HepG2 (cell line): ENCODE measurements at regions not wholly inside any gene's neighbourhood (a gene's known extent, or its start where the extent isn't known, plus 50 kb on each side); places are given as distances from the start of the nearest gene placed in this dataset.

Source experiments
- ATAC-seq: fragments of 200-7000 bp; cut with Tn5 transposase; 3 replicates; pipeline ENCODE4 v1.9.1; 2020; ENCODE audit warnings: mild to moderate bottlenecking, moderate library complexity
- BruUV-seq: library from RNA; stranded (reverse); fragments of 400-500 nt; replicated peaks from 2 replicates; lab custom pipeline; 2021; lab: Mats Ljungman, UMichigan
- CTCF ChIA-PET: fragments of 300-600 bp; formaldehyde crosslinking; extraction: SDS; loops from one replicate; lab custom pipeline; 2021; ENCODE audit warnings: low total read pairs, inconsistent platforms, low intra/inter-chr PET ratio; lab: Yijun Ruan, JAX
- POLR2A ChIA-PET: fragments of 350-600 bp; sonication (Branson Sonifier 250); formaldehyde crosslinking; loops from one replicate; lab custom pipeline; 2020; ENCODE audit warnings: antibody characterized with exemption, inconsistent platforms; lab: Yijun Ruan, JAX
- DNase-seq: peaks from one replicate; pipeline ENCODE4 v3.0.0-alpha.2; 2015; ENCODE audit warnings: low spot score
- FAIRE-seq: peaks from 3 replicates; lab custom pipeline; 2011; peaks lifted over from hg19 to GRCh38; lab: Jason Lieb, UNC
- H2AFZ ChIP-seq: one replicate; pipeline ENCODE4 v1.6.1; 2011; ENCODE audit warnings: low read length, inconsistent platforms
- H3K27ac ChIP-seq: fragments of 300-600 bp; 3 replicates; pipeline ENCODE4 v1.8.0; 2011; ENCODE audit warnings: mixed run types, mild to moderate bottlenecking, mixed read lengths, low read length, inconsistent platforms; ENCODE audit not compliant: insufficient read depth; ENCODE audit errors: extremely low read length
- H3K27me3 ChIP-seq, 2 experiments: fragments of 200-600 bp in 1 of 2; 2 replicates in 1 of 2; 3 replicates in 1 of 2; pipeline versions ENCODE4 v1.6.0 to v1.8.0; 2011; ENCODE audit warnings: low read length in 2 of 2, mild to moderate bottlenecking in 2 of 2, moderate library complexity in 2 of 2, inconsistent platforms in 1 of 2; ENCODE audit not compliant: insufficient read depth in 2 of 2, control insufficient read depth in 1 of 2
- H3K36me3 ChIP-seq, 2 experiments: fragments of 200-600 bp in 1 of 2; replicated peaks in 1 of 2; 2 replicates in 1 of 2; 3 replicates in 1 of 2; pipeline versions ENCODE4 v1.5.1 to v1.8.0; 2011; ENCODE audit warnings: low read length in 2 of 2, inconsistent platforms in 1 of 2; ENCODE audit not compliant: insufficient read depth in 2 of 2, control insufficient read depth in 1 of 2
- H3K4me1 ChIP-seq: 2 replicates; pipeline ENCODE4 v1.5.1; 2012; ENCODE audit warnings: low read length, inconsistent platforms; ENCODE audit not compliant: insufficient read depth
- H3K4me2 ChIP-seq: 2 replicates; pipeline ENCODE4 v1.6.0; 2011; ENCODE audit warnings: low read depth, low read length, inconsistent platforms
- H3K4me3 ChIP-seq, 3 experiments: fragments of 200-600 bp in 1 of 3; sonication (generic), shearing (Covaris generic) in 1 of 3; replicated peaks in 1 of 3; 2 replicates each; pipeline ENCODE4 v1.5.1; 2011 to 2016; ENCODE audit warnings: low read length in 3 of 3, inconsistent platforms in 2 of 3, low read depth in 2 of 3, mild to moderate bottlenecking in 2 of 3, control low read depth in 1 of 3, mixed read lengths in 1 of 3; ENCODE audit not compliant: insufficient read depth in 1 of 3
- H3K79me2 ChIP-seq: one replicate; pipeline ENCODE4 v1.6.1; 2011; ENCODE audit warnings: low read length, inconsistent platforms; ENCODE audit not compliant: insufficient read depth
- H3K9ac ChIP-seq: 2 replicates; pipeline ENCODE4 v1.6.0; 2011; ENCODE audit warnings: mild to moderate bottlenecking, low read depth, low read length, inconsistent platforms; ENCODE audit not compliant: insufficient read depth
- H3K9me3 ChIP-seq: 2 replicates; pipeline ENCODE4 v1.5.1; 2012; ENCODE audit warnings: mild to moderate bottlenecking, low read length
- H4K20me1 ChIP-seq: 2 replicates; pipeline ENCODE4 v1.6.0; 2011; ENCODE audit warnings: inconsistent platforms, mild to moderate bottlenecking, low read length, moderate library complexity; ENCODE audit not compliant: insufficient read depth
- PCBP2 ChIP-seq: fragments of 200-400 bp; formaldehyde crosslinking; optimal IDR thresholded peaks from 2 replicates; pipeline ENCODE3; 2018; ENCODE audit warnings: low read length, low read depth; ENCODE audit not compliant: poor library complexity, severe bottlenecking
- PLRG1 ChIP-seq: fragments of 450-650 bp; conservative IDR thresholded peaks from 2 replicates; pipeline ENCODE4 v1.6.1; 2016
- ZNF496 ChIP-seq: sonication (generic); formaldehyde crosslinking; IDR thresholded peaks from 2 replicates; pipeline ENCODE4 v1.8.1; 2023; ENCODE audit warnings: mild to moderate bottlenecking, moderate library complexity, missing genetic modification reagents; ENCODE audit not compliant: insufficient replicate concordance
- WGBS: methylation state at CpG from one replicate; pipeline ENCODE4 v1.1.6; 2017; ENCODE audit warnings: low lambda C conversion rate; 5-methylcytosine and 5-hydroxymethylcytosine counted together
- in situ Hi-C: cut with HindIII; loops from 2 replicates; pipeline ENCODE4 v1.10.0; 2017; ENCODE audit warnings: low pct_unique_long_range_greater_than_20kb; ENCODE audit not compliant: extremely low pct_ligation_motif_present
- intact Hi-C: fragments of 100-400 bp; cut with micrococcal nuclease; formaldehyde crosslinking; loops from one replicate; pipeline ENCODE4 v1.10.0; 2022; ENCODE audit not compliant: unreplicated experiment

- Histone ChIP-seq H3K36me3 (no peaks in the 10 kb centered on the region), H3K4me3 (no peak overlapping the region), H3K27me3 (no peaks in the 10 kb centered on the region), H3K9ac (no peak overlapping the region), H3K27ac (no peak overlapping the region), H3K4me2 (no peak overlapping the region), H3K9me3 (no peaks in the 10 kb centered on the region), H4K20me1 (no peaks in the 10 kb centered on the region), H3K4me1 (no peaks in the 10 kb centered on the region), H3K79me2 (no peaks in the 10 kb centered on the region), H2AFZ (no peak overlapping the region)
- ChIA-PET CTCF (no interaction called here), POLR2A (no interaction called here)
- DNase-seq: no peak
- no TSS peak for BruUV-seq
- ATAC-seq: no peak
- WGBS: 58% methylated on average over 4 of the region's 4 CpGs
- FAIRE-seq: no peak
- in situ Hi-C loops (no loop called here), intact Hi-C loops (no loop called here)
- TF ChIP-seq PCBP2: no peak
Observed at GRCh38 chr1:94675373-94675772, 133.8 kb upstream of the F3 start.

GRCh38 chr1:94674876-94675275, 133.3 kb upstream of the F3 start:
- TF ChIP-seq ZNF496 (CRISPR knock-in tag): no peak
- TF ChIP-seq PLRG1: 0 out of 2 replicates have a peak, but pooled peaks have one; percentile 25
- ATAC-seq: no peak
- in situ Hi-C loops (no loop called here), intact Hi-C loops (no loop called here)
- no peak overlapping the region for H3K4me2 ChIP-seq
- H3K27ac ChIP-seq: no peak overlapping the region
- DNase-seq: no peak
- WGBS: 89% methylated on average over 1 of the region's 1 CpG
- H2AFZ ChIP-seq: no peak overlapping the region
- CTCF ChIA-PET: no interaction called here
- H3K36me3 ChIP-seq: no peaks in the 10 kb centered on the region
- no peak overlapping the region for H3K9ac ChIP-seq
- H3K4me1 ChIP-seq: no peaks in the 10 kb centered on the region
- BruUV-seq: no TSS peak
- POLR2A ChIA-PET: no interaction called here
- FAIRE-seq: no peak
- no peak overlapping the region for H3K4me3 ChIP-seq
- no peaks in the 10 kb centered on the region for H3K9me3 ChIP-seq
- no peaks in the 10 kb centered on the region for H3K27me3 ChIP-seq
- H3K79me2 ChIP-seq: no peaks in the 10 kb centered on the region
- H4K20me1 ChIP-seq: no peaks in the 10 kb centered on the region
